ENCODE measurements at regions not wholly inside any gene's neighbourhood (a gene's known extent, or its start where the extent isn't known, plus 50 kb on each side); places are given as distances from the start of the nearest gene placed in this dataset.

- TF ChIP-seq, protein P1, sequence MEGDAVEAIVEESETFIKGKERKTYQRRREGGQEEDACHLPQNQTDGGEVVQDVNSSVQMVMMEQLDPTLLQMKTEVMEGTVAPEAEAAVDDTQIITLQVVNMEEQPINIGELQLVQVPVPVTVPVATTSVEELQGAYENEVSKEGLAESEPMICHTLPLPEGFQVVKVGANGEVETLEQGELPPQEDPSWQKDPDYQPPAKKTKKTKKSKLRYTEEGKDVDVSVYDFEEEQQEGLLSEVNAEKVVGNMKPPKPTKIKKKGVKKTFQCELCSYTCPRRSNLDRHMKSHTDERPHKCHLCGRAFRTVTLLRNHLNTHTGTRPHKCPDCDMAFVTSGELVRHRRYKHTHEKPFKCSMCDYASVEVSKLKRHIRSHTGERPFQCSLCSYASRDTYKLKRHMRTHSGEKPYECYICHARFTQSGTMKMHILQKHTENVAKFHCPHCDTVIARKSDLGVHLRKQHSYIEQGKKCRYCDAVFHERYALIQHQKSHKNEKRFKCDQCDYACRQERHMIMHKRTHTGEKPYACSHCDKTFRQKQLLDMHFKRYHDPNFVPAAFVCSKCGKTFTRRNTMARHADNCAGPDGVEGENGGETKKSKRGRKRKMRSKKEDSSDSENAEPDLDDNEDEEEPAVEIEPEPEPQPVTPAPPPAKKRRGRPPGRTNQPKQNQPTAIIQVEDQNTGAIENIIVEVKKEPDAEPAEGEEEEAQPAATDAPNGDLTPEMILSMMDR (IDR thresholded peaks at IDR 0.05 in 4 of 5, conservative IDR thresholded peaks at IDR 0.05 in 1 of 5): no peak
- no peak for TF ChIP-seq POLR2A (IDR thresholded peaks at IDR 0.05)
These were observed 93.1 kb downstream of the TNFAIP2 start for GRCh38 chr14:103216399-103216798.
